ENCODE measurements at regions not wholly inside any gene's neighbourhood (a gene's known extent, or its start where the extent isn't known, plus 50 kb on each side); places are given as distances from the start of the nearest gene placed in this dataset.

DNA sequence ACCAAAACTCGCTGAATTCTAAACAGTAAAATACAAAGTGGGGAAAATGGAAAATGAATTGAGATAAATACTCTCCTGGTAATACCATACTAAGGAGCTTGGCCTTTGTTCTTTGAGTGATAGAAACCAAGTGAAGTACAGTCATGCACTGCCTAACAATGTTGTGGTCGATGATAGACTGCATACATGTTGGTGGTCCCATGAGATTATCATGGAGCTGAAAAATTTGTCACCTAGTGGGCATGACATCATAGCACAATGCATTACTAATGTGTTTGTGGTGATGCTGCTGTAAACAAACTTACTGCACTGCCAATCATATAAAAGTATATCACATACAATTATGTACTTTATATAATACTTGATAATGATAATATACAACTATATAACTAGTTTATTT, 419.1 kb downstream of the ARL4A start:
- H4K20me1 ChIP-seq (replicated peaks; ENCODE audit: insufficient read depth), result no peaks in the 10 kb centered on the region
- no peaks in the 10 kb centered on the region for H3K79me2 ChIP-seq (replicated peaks; ENCODE audit: insufficient read depth)

DNA sequence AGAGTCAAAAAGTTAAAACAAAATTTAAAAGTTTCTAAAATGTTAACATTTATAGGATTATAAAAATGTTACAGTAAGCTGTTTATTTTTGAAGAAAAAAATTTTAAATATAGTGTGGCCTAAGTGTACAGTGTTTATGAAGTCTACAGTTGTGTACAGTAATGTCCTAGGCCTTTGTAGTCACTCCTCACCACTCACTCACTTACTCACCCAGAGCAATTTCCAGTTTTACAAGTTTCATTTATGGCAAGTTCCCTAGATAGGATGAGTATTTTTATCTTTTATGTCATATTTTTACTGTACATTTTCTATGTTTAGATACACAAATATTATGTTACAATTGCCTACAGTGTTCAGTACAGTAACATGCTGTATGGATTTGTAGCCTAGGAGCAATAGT, 419.9 kb downstream of the ARL4A start:
- no peak for DNase-seq (ENCODE audit: low spot score)
- no peaks in the 10 kb centered on the region for H3K4me1 ChIP-seq (ENCODE audit: insufficient read depth)
- Mint-ChIP-seq H3K4me1 (no peaks in the 10 kb centered on the region), H3K27me3 (ENCODE audit: insufficient read depth, low read depth, poor library complexity) (no peaks in the 10 kb centered on the region), H3K27ac (no peak overlapping the region), H3K9me3 (peaks cover 12% of the 10 kb centered on the region; the same call in 2 of the 3 replicates), H3K4me3 (no peak overlapping the region), H3K36me3 (ENCODE audit: low read depth) (no peaks in the 10 kb centered on the region)
- no peaks in the 10 kb centered on the region for H4K20me1 ChIP-seq (replicated peaks; ENCODE audit: insufficient read depth)
- no peaks in the 10 kb centered on the region for H3K27me3 ChIP-seq (ENCODE audit: insufficient read depth)
- no peaks in the 10 kb centered on the region for H3K79me2 ChIP-seq (replicated peaks; ENCODE audit: insufficient read depth)
- no peak for ATAC-seq
- no peak overlapping the region for H3K4me2 ChIP-seq
- no peaks in the 10 kb centered on the region for H3F3A ChIP-seq (replicated peaks; ENCODE audit: low read depth)
- no peak overlapping the region for H2AFZ ChIP-seq
- H3K27ac ChIP-seq (ENCODE audit: low read depth), result no peak overlapping the region
- H3K4me3 ChIP-seq, result no peak overlapping the region
- H3K9me2 ChIP-seq (ENCODE audit: insufficient read depth), result no peaks in the 10 kb centered on the region
- no peaks in the 10 kb centered on the region for H3K36me3 ChIP-seq (ENCODE audit: insufficient read depth)
- TF ChIP-seq JUNB (IDR thresholded peaks at IDR 0.05; ENCODE audit: unreplicated experiment) (no peak), STAT1 (IDR thresholded peaks at IDR 0.05; ENCODE audit: unreplicated experiment) (no peak), ZNF331 (CRISPR knock-in tag; IDR thresholded peaks at IDR 0.05; ENCODE audit: low read depth) (no peak), ZNF114 (CRISPR knock-in tag; IDR thresholded peaks at IDR 0.05) (no peak), EZH2phosphoT487 (IDR thresholded peaks at IDR 0.05; ENCODE audit: unreplicated experiment) (no peak), EZH2 (IDR thresholded peaks at IDR 0.05; ENCODE audit: low read depth, unreplicated experiment) (no peak), CREB1 (CRISPR knock-in tag; IDR thresholded peaks at IDR 0.05; ENCODE audit: low read depth) (no peak), POLR2AphosphoS5 (IDR thresholded peaks at IDR 0.05; ENCODE audit: low read depth) (no peak), NANOG (IDR thresholded peaks at IDR 0.05; ENCODE audit: borderline replicate concordance) (no peak)
- TF ChIP-seq, protein P1, sequence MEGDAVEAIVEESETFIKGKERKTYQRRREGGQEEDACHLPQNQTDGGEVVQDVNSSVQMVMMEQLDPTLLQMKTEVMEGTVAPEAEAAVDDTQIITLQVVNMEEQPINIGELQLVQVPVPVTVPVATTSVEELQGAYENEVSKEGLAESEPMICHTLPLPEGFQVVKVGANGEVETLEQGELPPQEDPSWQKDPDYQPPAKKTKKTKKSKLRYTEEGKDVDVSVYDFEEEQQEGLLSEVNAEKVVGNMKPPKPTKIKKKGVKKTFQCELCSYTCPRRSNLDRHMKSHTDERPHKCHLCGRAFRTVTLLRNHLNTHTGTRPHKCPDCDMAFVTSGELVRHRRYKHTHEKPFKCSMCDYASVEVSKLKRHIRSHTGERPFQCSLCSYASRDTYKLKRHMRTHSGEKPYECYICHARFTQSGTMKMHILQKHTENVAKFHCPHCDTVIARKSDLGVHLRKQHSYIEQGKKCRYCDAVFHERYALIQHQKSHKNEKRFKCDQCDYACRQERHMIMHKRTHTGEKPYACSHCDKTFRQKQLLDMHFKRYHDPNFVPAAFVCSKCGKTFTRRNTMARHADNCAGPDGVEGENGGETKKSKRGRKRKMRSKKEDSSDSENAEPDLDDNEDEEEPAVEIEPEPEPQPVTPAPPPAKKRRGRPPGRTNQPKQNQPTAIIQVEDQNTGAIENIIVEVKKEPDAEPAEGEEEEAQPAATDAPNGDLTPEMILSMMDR (conservative IDR thresholded peaks at IDR 0.05; ENCODE audit: low read depth in 2 of 2), result no peak
- TF ChIP-seq, protein P2, sequence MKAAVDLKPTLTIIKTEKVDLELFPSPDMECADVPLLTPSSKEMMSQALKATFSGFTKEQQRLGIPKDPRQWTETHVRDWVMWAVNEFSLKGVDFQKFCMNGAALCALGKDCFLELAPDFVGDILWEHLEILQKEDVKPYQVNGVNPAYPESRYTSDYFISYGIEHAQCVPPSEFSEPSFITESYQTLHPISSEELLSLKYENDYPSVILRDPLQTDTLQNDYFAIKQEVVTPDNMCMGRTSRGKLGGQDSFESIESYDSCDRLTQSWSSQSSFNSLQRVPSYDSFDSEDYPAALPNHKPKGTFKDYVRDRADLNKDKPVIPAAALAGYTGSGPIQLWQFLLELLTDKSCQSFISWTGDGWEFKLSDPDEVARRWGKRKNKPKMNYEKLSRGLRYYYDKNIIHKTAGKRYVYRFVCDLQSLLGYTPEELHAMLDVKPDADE (IDR thresholded peaks at IDR 0.05), result no peak
- TF ChIP-seq, protein P3, sequence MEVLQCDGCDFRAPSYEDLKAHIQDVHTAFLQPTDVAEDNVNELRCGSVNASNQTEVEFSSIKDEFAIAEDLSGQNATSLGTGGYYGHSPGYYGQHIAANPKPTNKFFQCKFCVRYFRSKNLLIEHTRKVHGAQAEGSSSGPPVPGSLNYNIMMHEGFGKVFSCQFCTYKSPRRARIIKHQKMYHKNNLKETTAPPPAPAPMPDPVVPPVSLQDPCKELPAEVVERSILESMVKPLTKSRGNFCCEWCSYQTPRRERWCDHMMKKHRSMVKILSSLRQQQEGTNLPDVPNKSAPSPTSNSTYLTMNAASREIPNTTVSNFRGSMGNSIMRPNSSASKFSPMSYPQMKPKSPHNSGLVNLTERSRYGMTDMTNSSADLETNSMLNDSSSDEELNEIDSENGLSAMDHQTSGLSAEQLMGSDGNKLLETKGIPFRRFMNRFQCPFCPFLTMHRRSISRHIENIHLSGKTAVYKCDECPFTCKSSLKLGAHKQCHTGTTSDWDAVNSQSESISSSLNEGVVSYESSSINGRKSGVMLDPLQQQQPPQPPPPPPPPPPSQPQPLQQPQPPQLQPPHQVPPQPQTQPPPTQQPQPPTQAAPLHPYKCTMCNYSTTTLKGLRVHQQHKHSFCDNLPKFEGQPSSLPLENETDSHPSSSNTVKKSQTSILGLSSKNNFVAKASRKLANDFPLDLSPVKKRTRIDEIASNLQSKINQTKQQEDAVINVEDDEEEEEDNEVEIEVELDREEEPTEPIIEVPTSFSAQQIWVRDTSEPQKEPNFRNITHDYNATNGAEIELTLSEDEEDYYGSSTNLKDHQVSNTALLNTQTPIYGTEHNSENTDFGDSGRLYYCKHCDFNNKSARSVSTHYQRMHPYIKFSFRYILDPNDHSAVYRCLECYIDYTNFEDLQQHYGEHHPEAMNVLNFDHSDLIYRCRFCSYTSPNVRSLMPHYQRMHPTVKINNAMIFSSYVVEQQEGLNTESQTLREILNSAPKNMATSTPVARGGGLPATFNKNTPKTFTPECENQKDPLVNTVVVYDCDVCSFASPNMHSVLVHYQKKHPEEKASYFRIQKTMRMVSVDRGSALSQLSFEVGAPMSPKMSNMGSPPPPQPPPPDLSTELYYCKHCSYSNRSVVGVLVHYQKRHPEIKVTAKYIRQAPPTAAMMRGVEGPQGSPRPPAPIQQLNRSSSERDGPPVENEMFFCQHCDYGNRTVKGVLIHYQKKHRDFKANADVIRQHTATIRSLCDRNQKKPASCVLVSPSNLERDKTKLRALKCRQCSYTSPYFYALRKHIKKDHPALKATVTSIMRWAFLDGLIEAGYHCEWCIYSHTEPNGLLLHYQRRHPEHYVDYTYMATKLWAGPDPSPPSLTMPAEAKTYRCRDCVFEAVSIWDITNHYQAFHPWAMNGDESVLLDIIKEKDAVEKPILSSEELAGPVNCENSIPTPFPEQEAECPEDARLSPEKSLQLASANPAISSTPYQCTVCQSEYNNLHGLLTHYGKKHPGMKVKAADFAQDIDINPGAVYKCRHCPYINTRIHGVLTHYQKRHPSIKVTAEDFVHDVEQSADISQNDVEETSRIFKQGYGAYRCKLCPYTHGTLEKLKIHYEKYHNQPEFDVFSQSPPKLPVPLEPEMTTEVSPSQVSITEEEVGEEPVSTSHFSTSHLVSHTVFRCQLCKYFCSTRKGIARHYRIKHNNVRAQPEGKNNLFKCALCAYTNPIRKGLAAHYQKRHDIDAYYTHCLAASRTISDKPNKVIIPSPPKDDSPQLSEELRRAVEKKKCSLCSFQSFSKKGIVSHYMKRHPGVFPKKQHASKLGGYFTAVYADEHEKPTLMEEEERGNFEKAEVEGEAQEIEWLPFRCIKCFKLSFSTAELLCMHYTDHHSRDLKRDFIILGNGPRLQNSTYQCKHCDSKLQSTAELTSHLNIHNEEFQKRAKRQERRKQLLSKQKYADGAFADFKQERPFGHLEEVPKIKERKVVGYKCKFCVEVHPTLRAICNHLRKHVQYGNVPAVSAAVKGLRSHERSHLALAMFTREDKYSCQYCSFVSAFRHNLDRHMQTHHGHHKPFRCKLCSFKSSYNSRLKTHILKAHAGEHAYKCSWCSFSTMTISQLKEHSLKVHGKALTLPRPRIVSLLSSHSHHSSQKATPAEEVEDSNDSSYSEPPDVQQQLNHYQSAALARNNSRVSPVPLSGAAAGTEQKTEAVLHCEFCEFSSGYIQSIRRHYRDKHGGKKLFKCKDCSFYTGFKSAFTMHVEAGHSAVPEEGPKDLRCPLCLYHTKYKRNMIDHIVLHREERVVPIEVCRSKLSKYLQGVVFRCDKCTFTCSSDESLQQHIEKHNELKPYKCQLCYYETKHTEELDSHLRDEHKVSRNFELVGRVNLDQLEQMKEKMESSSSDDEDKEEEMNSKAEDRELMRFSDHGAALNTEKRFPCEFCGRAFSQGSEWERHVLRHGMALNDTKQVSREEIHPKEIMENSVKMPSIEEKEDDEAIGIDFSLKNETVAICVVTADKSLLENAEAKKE (CRISPR knock-in tag; IDR thresholded peaks at IDR 0.05), result no peak

More for the DNA sequence above, 419.1 kb downstream of the ARL4A start:
- Histone ChIP-seq H3K4me3 (no peak overlapping the region), H3F3A (replicated peaks; ENCODE audit: low read depth) (no peaks in the 10 kb centered on the region), H3K4me2 (no peak overlapping the region), H3K27me3 (ENCODE audit: insufficient read depth) (no peaks in the 10 kb centered on the region), H2AFZ (no peak overlapping the region), H3K36me3 (ENCODE audit: insufficient read depth) (no peaks in the 10 kb centered on the region), H3K27ac (ENCODE audit: low read depth) (no peak overlapping the region), H3K4me1 (ENCODE audit: insufficient read depth) (no peaks in the 10 kb centered on the region), H3K9me2 (ENCODE audit: insufficient read depth) (no peaks in the 10 kb centered on the region)
- Mint-ChIP-seq H3K36me3 (ENCODE audit: low read depth) (no peaks in the 10 kb centered on the region), H3K4me3 (no peak overlapping the region), H3K9me3 (peaks cover 12% of the 10 kb centered on the region; the same call in 2 of the 3 replicates), H3K27ac (no peak overlapping the region), H3K4me1 (no peaks in the 10 kb centered on the region), H3K27me3 (ENCODE audit: insufficient read depth, low read depth, poor library complexity) (no peaks in the 10 kb centered on the region)
- ATAC-seq (no peak), DNase-seq (ENCODE audit: low spot score) (no peak)
- no peak for TF ChIP-seq JUNB (IDR thresholded peaks at IDR 0.05; ENCODE audit: unreplicated experiment)
- no peak for TF ChIP-seq NANOG (IDR thresholded peaks at IDR 0.05; ENCODE audit: borderline replicate concordance)
- TF ChIP-seq STAT1 (IDR thresholded peaks at IDR 0.05; ENCODE audit: unreplicated experiment), result no peak
- no peak for TF ChIP-seq EZH2phosphoT487 (IDR thresholded peaks at IDR 0.05; ENCODE audit: unreplicated experiment)

All from GM23338 (cell line).